ENCODE measurements at regions not wholly inside any gene's neighbourhood (a gene's known extent, or its start where the extent isn't known, plus 50 kb on each side); places are given as distances from the start of the nearest gene placed in this dataset.

DNA sequence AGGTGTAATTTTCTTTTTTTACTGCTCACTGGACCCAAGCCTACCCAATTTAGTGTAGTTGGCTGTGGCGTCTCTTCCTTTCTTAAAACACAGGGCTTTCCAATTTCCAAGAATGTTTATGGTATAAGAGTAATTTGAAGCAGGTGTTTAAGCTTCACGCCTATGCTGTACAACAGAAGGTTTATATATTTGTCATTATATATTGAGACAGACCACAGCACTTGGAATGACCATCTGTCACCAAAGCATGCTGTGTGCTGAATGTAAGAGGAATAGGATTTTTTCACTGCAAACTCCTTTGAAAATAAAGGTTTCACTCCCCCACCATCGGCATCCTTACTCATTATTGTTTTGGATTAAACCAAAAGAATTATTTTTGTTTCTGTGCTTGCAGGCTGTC, 325.7 kb downstream of the OTOL1 start:
- Histone ChIP-seq H3K27me3 (ENCODE audit: insufficient read depth, low read length) (no peaks in the 10 kb centered on the region), H3K4me3 (ENCODE audit: low read length) (no peak overlapping the region), H3K27ac (ENCODE audit: low read length) (no peak overlapping the region), H3K9ac (ENCODE audit: low read depth, low read length) (no peak overlapping the region), H3K9me3 (ENCODE audit: insufficient read depth, low read depth, low read length) (no peaks in the 10 kb centered on the region), H3K36me3 (ENCODE audit: insufficient read depth, low read depth, low read length) (no peaks in the 10 kb centered on the region), H3K4me1 (ENCODE audit: insufficient read depth, low read length) (no peaks in the 10 kb centered on the region)

DNA sequence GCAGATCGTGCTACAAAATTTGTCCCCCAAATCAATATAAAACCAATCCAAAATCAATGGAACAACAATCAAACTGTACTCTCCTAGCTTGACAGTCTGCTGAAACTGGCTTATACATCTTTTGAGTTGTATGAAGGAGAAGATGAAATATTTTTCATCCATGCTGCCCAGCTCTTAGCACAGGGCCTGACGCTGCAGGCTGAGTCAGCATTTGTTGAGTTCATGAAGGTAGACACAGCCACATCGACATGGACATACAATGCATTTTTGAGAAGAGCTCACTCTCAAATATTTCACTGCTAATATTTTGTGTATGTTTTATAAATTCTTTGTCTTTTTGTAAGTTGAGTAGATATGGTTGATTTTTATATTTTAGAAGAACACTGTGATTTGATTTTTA, 327.3 kb downstream of the OTOL1 start:
- Histone ChIP-seq H3K4me1 (ENCODE audit: insufficient read depth, low read length) (no peaks in the 10 kb centered on the region), H3K4me3 (ENCODE audit: low read length) (no peak overlapping the region), H3K36me3 (ENCODE audit: insufficient read depth, low read depth, low read length) (no peaks in the 10 kb centered on the region), H3K27ac (ENCODE audit: low read length) (no peak overlapping the region), H3K27me3 (ENCODE audit: insufficient read depth, low read length) (no peaks in the 10 kb centered on the region), H3K9me3 (ENCODE audit: insufficient read depth, low read depth, low read length) (no peaks in the 10 kb centered on the region), H3K9ac (ENCODE audit: low read depth, low read length) (no peak overlapping the region)

DNA sequence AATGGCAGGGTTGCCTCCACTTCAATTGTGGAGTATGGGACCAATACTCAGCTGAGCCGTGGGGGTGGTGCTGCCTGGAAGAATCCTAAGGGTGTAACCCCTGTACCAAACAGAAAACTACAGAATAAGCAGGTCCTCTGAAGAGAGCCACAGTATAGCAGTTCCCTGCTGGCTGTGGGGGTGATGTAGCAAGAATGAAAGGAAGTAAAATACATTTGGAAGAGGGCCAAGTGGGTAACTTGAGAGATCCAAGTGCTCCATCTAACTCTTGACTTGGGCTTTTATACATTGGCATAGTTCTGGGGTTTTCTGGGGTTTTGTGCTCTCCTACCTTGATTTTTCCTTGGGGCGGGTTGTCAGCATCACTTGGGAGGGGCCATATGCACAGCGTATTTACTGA, 341.4 kb downstream of the OTOL1 start:
- Histone ChIP-seq H3K27ac (ENCODE audit: low read length) (no peak overlapping the region), H3K4me1 (ENCODE audit: insufficient read depth, low read length) (no peaks in the 10 kb centered on the region), H3K36me3 (ENCODE audit: insufficient read depth, low read depth, low read length) (no peaks in the 10 kb centered on the region), H3K9me3 (ENCODE audit: insufficient read depth, low read depth, low read length) (no peaks in the 10 kb centered on the region), H3K9ac (ENCODE audit: low read depth, low read length) (no peak overlapping the region), H3K4me3 (ENCODE audit: low read length) (no peak overlapping the region), H3K27me3 (ENCODE audit: insufficient read depth, low read length) (no peaks in the 10 kb centered on the region)

DNA sequence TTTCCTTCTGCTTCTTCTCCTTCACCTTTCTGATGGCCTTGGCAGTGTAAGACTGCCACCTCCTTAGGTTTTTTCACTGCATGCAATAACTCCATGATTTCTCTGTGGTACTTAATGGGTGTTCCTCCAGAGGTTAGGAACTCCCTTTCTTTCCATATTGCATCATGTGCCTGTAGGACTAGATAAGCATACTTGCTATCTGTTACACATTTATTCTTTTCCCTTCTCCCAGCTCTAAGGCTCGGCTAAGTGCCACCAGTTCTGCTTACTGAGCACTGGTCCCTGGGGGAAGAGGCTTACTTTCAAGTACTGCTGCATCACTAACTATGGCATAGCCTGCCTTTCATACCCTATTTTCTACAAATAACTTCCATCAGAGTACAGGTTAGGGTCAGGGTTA, 351.8 kb downstream of the OTOL1 start:
- Histone ChIP-seq H3K4me1 (ENCODE audit: insufficient read depth, low read length) (no peaks in the 10 kb centered on the region), H3K27ac (ENCODE audit: low read length) (no peak overlapping the region), H3K36me3 (ENCODE audit: insufficient read depth, low read depth, low read length) (no peaks in the 10 kb centered on the region), H3K4me3 (ENCODE audit: low read length) (no peak overlapping the region), H3K27me3 (ENCODE audit: insufficient read depth, low read length) (no peaks in the 10 kb centered on the region), H3K9ac (ENCODE audit: low read depth, low read length) (no peak overlapping the region), H3K9me3 (ENCODE audit: insufficient read depth, low read depth, low read length) (no peaks in the 10 kb centered on the region)

DNA sequence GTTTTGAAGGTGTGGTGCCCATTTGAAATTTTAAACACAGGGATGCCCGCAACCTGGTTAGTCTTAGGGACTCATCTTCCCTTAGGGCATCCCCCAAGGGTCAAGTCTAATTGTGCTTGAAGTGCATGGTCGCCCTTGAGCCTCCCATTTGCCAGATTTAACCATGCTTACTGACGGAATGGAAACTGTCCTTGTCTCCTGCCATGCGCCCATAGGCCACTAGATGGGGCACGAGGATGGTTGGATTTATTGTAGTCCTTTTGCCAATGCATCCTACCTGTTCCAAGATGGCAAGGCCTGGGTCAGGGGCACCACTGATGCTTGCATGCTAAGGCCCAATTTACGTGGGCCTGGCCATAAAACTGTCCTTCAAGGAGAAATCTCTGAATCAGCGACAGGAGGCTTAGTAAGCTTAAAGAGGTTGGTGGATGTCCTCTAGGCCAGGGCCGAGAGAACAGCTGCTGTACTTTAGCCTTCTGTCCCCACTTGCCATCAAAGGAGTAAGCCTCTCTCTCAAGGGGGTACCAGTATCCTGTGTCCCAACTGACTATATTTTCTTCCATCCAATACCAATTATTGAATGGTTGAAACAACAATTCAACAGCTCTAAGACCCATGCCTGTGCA, 355.4 kb downstream of the OTOL1 start:
- Histone ChIP-seq H3K27me3 (ENCODE audit: insufficient read depth, low read length) (no peaks in the 10 kb centered on the region), H3K36me3 (ENCODE audit: insufficient read depth, low read depth, low read length) (no peaks in the 10 kb centered on the region), H3K27ac (ENCODE audit: low read length) (no peak overlapping the region), H3K9me3 (ENCODE audit: insufficient read depth, low read depth, low read length) (no peaks in the 10 kb centered on the region), H3K9ac (ENCODE audit: low read depth, low read length) (no peak overlapping the region), H3K4me1 (ENCODE audit: insufficient read depth, low read length) (no peaks in the 10 kb centered on the region), H3K4me3 (ENCODE audit: low read length) (no peak overlapping the region)

DNA sequence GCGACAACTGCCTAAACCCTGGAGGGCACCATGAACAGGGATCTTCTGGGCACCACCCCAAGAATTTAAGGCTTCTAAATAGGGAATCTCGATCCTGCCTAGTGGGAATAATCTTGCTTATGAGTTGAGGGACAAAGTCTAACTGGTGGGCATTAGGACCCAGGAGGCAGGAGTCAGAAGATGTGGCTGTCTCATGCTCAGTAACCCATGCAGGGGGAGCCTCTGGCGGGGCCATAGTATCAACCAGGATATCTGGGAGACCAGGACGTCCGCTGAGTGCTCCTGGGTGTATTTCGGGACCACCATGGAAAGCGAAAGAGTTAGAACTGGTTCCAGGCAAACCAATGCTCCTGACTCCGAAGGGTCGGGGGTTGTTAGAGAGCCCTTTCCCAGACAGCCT, 356.1 kb downstream of the OTOL1 start:
- no peaks in the 10 kb centered on the region for H3K9me3 ChIP-seq (ENCODE audit: insufficient read depth, low read depth, low read length)
- H3K27me3 ChIP-seq (ENCODE audit: insufficient read depth, low read length), result no peaks in the 10 kb centered on the region
- no peak overlapping the region for H3K27ac ChIP-seq (ENCODE audit: low read length)
- H3K36me3 ChIP-seq (ENCODE audit: insufficient read depth, low read depth, low read length), result no peaks in the 10 kb centered on the region
- no peak overlapping the region for H3K4me3 ChIP-seq (ENCODE audit: low read length)
- no peak overlapping the region for H3K9ac ChIP-seq (ENCODE audit: low read depth, low read length)
- no peaks in the 10 kb centered on the region for H3K4me1 ChIP-seq (ENCODE audit: insufficient read depth, low read length)

DNA sequence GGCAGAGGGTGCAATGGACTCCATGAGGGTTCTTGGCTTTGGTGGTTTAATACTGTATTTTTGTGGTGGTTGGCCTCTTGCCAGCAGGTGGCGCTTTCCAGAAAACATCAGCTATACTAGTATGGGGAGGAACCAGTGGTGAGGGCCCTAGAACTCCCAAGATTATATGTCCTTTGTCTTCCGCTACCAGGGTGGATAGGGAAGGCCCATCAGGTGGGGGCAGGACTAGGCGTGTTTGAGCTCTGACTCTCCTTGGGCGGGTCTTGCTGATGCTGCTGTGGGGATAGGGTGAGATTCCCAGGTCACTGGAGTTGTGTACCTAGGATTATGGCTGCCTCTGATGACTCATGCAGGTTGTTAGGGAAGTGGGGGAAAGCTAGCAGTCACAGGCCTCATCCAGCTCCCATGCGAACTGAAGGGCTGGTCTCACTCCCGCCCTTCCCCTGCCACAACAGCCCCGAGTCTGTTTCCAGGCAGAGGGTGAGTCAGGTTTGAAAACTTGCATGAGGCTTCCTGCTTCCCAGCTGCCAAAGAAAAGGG, 357.7 kb downstream of the OTOL1 start:
- Histone ChIP-seq H3K9me3 (ENCODE audit: insufficient read depth, low read depth, low read length) (no peaks in the 10 kb centered on the region), H3K36me3 (ENCODE audit: insufficient read depth, low read depth, low read length) (no peaks in the 10 kb centered on the region), H3K4me3 (ENCODE audit: low read length) (no peak overlapping the region), H3K27ac (ENCODE audit: low read length) (no peak overlapping the region), H3K27me3 (ENCODE audit: insufficient read depth, low read length) (no peaks in the 10 kb centered on the region), H3K4me1 (ENCODE audit: insufficient read depth, low read length) (no peaks in the 10 kb centered on the region), H3K9ac (ENCODE audit: low read depth, low read length) (no peak overlapping the region)

DNA sequence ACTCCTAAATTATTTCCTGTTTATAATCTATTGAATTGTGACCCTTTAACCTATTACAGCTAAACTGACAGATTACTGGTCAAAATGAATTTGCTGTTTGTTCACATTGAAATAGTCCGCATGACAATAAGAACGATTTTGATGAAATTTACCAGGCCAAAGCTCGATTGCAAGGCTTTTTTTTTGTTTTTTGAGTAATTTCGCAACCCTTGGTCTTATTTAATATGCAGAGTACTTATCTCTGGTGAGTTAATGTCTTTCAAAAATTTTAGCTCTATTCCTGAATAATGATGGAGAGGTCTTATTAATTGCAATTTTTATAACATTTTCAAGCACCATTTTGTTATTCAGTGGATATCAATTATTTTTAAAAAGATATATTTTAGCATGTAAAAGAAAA, 362.4 kb downstream of the OTOL1 start:
- no peaks in the 10 kb centered on the region for H3K36me3 ChIP-seq (ENCODE audit: insufficient read depth, low read depth, low read length)
- no peaks in the 10 kb centered on the region for H3K9me3 ChIP-seq (ENCODE audit: insufficient read depth, low read depth, low read length)
- no peak overlapping the region for H3K4me3 ChIP-seq (ENCODE audit: low read length)
- H3K27ac ChIP-seq (ENCODE audit: low read length), result no peak overlapping the region
- peaks cover 7% of the 10 kb centered on the region; the same call in 1 of the 2 replicates for H3K4me1 ChIP-seq (ENCODE audit: insufficient read depth, low read length)
- H3K9ac ChIP-seq (ENCODE audit: low read depth, low read length), result no peak overlapping the region
- H3K27me3 ChIP-seq (ENCODE audit: insufficient read depth, low read length), result no peaks in the 10 kb centered on the region

DNA sequence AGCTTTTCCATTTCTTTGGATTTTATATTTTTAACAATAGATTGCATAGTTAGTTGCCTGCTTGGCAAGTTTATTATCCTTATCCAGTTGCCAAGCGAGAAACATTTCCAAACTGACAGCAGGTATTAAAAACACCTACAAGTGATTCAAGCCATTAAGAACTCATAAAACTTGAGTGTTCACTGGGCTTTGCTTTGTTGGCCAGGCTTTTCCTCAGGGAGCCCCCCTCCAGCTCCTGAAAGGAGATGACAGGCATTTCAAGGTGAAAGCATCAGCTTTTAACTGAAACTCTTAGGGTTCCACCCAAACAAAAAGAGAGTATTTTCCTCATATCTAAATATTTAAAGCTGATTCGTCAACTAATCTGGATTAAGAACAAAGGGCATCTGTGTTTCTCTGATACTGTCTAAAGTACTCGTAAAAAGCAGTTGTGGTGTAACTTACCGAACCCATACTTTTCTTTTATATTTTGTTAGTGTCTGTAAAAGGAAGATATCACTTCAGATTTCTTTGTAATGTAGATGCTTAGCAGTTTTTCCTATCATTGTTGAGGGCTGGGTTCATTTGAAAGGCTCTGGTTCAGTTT, 363.4 kb downstream of the OTOL1 start:
- H3K27ac ChIP-seq (ENCODE audit: low read length), result no peak overlapping the region
- no peaks in the 10 kb centered on the region for H3K9me3 ChIP-seq (ENCODE audit: insufficient read depth, low read depth, low read length)
- H3K9ac ChIP-seq (ENCODE audit: low read depth, low read length), result no peak overlapping the region

DNA sequence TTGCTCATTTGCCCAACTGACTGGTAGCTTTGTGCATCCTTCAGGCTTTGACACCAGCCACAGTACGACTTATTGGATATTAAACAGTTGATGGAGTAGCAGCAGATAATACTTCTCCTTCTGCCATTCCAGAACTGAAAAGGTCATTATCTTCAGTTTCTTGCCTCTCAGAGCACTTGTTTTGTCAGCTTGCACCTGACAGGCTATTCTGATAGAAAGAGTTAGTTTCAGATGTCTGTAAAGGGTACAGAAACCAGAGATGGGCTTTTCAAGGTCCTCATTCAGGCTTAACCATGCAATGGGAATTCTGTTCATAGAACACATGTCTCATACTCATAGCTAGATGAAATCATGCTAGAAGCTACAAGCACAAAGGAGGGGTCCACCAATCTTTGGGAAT, 367.2 kb downstream of the OTOL1 start:
- Histone ChIP-seq H3K36me3 (ENCODE audit: insufficient read depth, low read depth, low read length) (no peaks in the 10 kb centered on the region), H3K4me1 (ENCODE audit: insufficient read depth, low read length) (peaks cover 7% of the 10 kb centered on the region; the same call in 1 of the 2 replicates), H3K27me3 (ENCODE audit: insufficient read depth, low read length) (no peaks in the 10 kb centered on the region), H3K9me3 (ENCODE audit: insufficient read depth, low read depth, low read length) (no peaks in the 10 kb centered on the region), H3K4me3 (ENCODE audit: low read length) (no peak overlapping the region), H3K27ac (ENCODE audit: low read length) (no peak overlapping the region), H3K9ac (ENCODE audit: low read depth, low read length) (no peak overlapping the region)

More for the DNA sequence above, 363.4 kb downstream of the OTOL1 start:
- no peaks in the 10 kb centered on the region for H3K36me3 ChIP-seq (ENCODE audit: insufficient read depth, low read depth, low read length)
- peaks cover 7% of the 10 kb centered on the region; the same call in 1 of the 2 replicates for H3K4me1 ChIP-seq (ENCODE audit: insufficient read depth, low read length)
- no peak overlapping the region; the same call in 1 of the 2 replicates for H3K4me3 ChIP-seq (ENCODE audit: low read length)
- H3K27me3 ChIP-seq (ENCODE audit: insufficient read depth, low read length), result no peaks in the 10 kb centered on the region

DNA sequence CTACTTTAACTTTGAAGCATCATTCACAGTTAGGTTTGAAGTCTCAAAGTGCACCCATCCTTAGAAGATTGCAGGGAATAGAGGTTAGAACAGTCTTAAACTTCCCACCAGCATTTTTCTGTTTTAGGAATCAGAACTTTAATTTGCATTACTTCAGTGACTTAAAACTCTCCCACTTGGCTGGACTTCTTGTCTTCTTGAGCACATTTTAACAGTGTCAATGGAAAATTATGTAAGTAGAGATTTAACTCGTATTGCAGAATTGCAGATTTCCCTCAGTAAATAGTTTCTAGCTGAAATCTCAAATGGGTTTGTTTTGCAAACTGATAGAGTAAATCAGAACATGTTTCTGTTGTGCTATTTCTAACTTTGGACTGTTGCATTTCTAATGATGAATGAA, 369.6 kb downstream of the OTOL1 start:
- H3K9ac ChIP-seq (ENCODE audit: low read depth, low read length), result no peak overlapping the region
- H3K27ac ChIP-seq (ENCODE audit: low read length), result no peak overlapping the region
- H3K36me3 ChIP-seq (ENCODE audit: insufficient read depth, low read depth, low read length), result no peaks in the 10 kb centered on the region
- no peak overlapping the region for H3K4me3 ChIP-seq (ENCODE audit: low read length)
- H3K4me1 ChIP-seq (ENCODE audit: insufficient read depth, low read length), result no peaks in the 10 kb centered on the region
- H3K9me3 ChIP-seq (ENCODE audit: insufficient read depth, low read depth, low read length), result no peaks in the 10 kb centered on the region
- H3K27me3 ChIP-seq (ENCODE audit: insufficient read depth, low read length), result no peaks in the 10 kb centered on the region

DNA sequence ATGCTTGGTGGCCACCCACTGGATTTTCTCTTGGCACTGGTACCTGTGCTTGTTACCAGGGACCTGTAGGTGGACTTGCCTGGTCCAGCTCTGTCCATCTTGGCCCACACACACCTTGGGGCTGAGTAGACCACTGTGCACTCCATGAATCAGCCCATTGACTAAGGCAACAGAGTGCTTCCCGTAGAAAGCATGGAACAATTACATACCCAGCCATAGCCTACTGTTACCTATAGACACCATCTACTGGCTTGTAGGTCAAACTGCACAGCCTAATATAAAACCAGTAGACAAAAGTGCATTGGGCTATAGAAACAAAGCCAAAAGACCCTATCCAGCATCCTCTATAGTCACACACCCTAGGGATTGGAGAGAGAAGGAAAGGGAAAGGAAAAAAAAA, 378.9 kb downstream of the OTOL1 start:
- no peak overlapping the region for H3K9ac ChIP-seq (ENCODE audit: low read depth, low read length)
- H3K4me1 ChIP-seq (ENCODE audit: insufficient read depth, low read length), result no peaks in the 10 kb centered on the region
- no peaks in the 10 kb centered on the region for H3K36me3 ChIP-seq (ENCODE audit: insufficient read depth, low read depth, low read length)
- no peak overlapping the region for H3K4me3 ChIP-seq (ENCODE audit: low read length)
- no peaks in the 10 kb centered on the region for H3K27me3 ChIP-seq (ENCODE audit: insufficient read depth, low read length)
- H3K9me3 ChIP-seq (ENCODE audit: insufficient read depth, low read depth, low read length), result no peaks in the 10 kb centered on the region
- no peak overlapping the region for H3K27ac ChIP-seq (ENCODE audit: low read length)
